Thoracic aorta (tissue), 2 donors: ENCODE measurements at regions not wholly inside any gene's neighbourhood (a gene's known extent, or its start where the extent isn't known, plus 50 kb on each side); places are given as distances from the start of the nearest gene placed in this dataset.

ENCODE experiments used
- ATAC-seq: fragments of 150-250 bp; one replicate; pipeline ENCODE4 v1.8.0; 2017; ENCODE audit warnings: low read depth; ENCODE audit not compliant: insufficient number of reproducible peaks, low FRiP score
- DNase-seq: peaks from one replicate; pipeline ENCODE4 v3.0.0-alpha.2; 2020; ENCODE audit warnings: low spot score
- H3K27ac ChIP-seq, 2 donors: fragments of 200-600 bp; sonication (generic); 1 replicate in 1 of 2; 2 replicates in 1 of 2; pipeline ENCODE4 v1.5.1; 2016; ENCODE audit warnings: mild to moderate bottlenecking in 2 of 2, moderate library complexity in 2 of 2
- H3K27me3 ChIP-seq: fragments of 200-600 bp; sonication (generic); replicated peaks from 2 replicates; pipeline ENCODE4 v1.6.0; 2016; ENCODE audit warnings: mild to moderate bottlenecking; ENCODE audit not compliant: insufficient read depth
- H3K36me3 ChIP-seq: fragments of 200-600 bp; sonication (generic); one replicate; pipeline ENCODE4 v1.5.1; 2016
- H3K4me1 ChIP-seq, 2 donors: fragments of 200-600 bp; sonication (generic); 1 replicate in 1 of 2; 2 replicates in 1 of 2; pipeline versions ENCODE4 v1.5.1 to v1.6.0; 2016; ENCODE audit warnings: low read depth in 2 of 2, mild to moderate bottlenecking in 1 of 2; ENCODE audit not compliant: control insufficient read depth in 1 of 2
- H3K4me3 ChIP-seq: fragments of 200-600 bp; sonication (generic); 2 replicates; pipeline ENCODE4 v1.5.1; 2016; ENCODE audit warnings: mild to moderate bottlenecking
- H3K9me3 ChIP-seq: fragments of 200-600 bp; sonication (generic); 2 replicates; pipeline ENCODE4 v1.5.1; 2016
- TF ChIP-seq, protein P1 (sequence below): fragments of 200-600 bp; sonication (generic); IDR thresholded peaks from one replicate; pipeline ENCODE4 v1.5.1; 2019; ENCODE audit warnings: antibody characterized with exemption

DNA sequence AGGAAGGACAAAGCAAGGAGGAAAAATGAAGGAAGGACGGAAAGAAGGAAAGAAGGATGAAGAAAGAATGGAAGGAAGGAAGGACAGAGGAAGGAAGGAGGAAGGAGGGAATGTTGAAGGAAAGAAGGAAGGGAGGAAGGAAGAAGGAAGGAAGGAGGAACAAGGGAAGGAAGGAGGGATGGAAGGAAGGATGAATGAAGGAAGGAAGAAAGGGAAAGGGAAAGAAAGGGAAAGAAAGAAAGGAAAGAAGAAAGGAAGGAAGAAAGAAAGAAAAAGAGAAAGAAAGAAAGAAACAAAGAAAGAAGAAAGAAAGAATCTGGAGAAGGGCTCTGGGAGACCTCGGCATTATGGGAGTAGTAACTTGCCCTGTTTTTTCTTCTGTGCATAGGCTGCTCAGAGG, 70.8 kb upstream of the SHISA3 start:
- Histone ChIP-seq H3K4me3 (no peak overlapping the region), H3K36me3 (no peaks in the 10 kb centered on the region), H3K27me3 (no peaks in the 10 kb centered on the region), H3K4me1 (no peaks in the 10 kb centered on the region), H3K27ac (no peak overlapping the region), H3K9me3 (no peaks in the 10 kb centered on the region)
- no peak for DNase-seq
- no peak for ATAC-seq
- TF ChIP-seq, protein P1, sequence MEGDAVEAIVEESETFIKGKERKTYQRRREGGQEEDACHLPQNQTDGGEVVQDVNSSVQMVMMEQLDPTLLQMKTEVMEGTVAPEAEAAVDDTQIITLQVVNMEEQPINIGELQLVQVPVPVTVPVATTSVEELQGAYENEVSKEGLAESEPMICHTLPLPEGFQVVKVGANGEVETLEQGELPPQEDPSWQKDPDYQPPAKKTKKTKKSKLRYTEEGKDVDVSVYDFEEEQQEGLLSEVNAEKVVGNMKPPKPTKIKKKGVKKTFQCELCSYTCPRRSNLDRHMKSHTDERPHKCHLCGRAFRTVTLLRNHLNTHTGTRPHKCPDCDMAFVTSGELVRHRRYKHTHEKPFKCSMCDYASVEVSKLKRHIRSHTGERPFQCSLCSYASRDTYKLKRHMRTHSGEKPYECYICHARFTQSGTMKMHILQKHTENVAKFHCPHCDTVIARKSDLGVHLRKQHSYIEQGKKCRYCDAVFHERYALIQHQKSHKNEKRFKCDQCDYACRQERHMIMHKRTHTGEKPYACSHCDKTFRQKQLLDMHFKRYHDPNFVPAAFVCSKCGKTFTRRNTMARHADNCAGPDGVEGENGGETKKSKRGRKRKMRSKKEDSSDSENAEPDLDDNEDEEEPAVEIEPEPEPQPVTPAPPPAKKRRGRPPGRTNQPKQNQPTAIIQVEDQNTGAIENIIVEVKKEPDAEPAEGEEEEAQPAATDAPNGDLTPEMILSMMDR = no peak

DNA sequence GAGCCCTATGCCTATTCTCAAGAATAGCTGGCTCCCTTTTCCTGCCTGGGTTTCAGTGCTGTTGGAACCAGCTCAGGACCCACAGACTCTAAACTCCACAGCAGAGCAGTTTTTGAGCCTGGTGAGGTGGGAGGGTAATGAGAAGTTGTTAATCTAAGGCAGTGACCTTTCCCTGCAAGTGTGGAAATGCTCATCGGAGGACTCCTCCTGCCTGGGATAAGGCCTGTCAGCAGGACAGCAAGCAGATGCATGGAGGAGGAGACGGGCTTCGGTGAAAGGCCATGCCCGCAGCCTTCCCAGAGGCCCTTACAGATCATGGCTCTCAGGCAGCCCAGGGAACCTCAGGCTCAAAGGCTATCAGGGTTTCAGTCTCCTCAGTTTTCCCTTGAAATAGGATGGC, 70.0 kb upstream of the SHISA3 start:
- DNase-seq (no peak), ATAC-seq (no peak)
- TF ChIP-seq, protein P1 = no peak
- Histone ChIP-seq H3K4me3 (no peak overlapping the region), H3K36me3 (no peaks in the 10 kb centered on the region), H3K27me3 (no peaks in the 10 kb centered on the region), H3K9me3 (no peaks in the 10 kb centered on the region), H3K4me1 (no peaks in the 10 kb centered on the region), H3K27ac (no peak overlapping the region)

DNA sequence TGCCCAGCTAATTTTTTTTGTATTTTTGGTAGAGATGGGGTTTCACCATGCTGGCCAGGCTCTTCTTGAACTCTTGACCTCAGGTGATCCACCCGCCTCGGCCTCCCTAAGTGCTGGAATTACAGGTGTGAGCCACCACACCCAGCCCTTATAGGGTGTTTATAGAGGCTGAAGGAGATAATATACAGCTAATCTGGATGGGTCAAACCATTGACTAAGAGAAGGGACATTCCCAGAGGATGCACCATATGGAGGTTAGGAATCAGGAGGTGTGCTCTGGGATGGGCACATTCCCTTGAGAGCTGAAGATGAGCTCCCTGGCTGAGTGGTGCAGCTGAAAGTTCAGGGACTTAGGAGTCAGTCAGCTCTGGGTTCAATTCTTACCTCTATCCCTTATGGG, 68.3 kb upstream of the SHISA3 start:
- no peak for DNase-seq

DNA sequence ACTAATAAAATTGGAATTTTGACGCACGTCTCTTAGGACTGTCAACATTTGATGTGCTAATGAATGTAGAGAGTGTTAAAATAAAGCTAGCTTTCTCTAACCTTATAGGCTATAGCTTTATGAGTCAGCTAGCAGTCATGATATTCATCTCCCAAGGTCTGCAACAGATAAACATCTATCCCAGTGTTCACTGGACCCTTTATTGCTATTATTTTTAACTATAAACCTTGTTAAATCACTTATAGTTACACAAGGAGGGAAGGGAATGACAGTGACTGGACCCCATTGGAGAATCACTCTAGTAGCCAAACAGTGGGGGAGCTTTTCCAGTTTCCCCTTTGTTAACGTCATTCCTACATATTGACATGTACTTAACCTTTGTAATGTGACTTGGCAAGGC, 67.9 kb upstream of the SHISA3 start:
- no peak overlapping the region for H3K4me3 ChIP-seq
- no peak for ATAC-seq
- H3K36me3 ChIP-seq = no peaks in the 10 kb centered on the region
- H3K27me3 ChIP-seq = no peaks in the 10 kb centered on the region
- H3K9me3 ChIP-seq = no peaks in the 10 kb centered on the region
- H3K27ac ChIP-seq = no peak overlapping the region
- no peak for DNase-seq
- TF ChIP-seq, protein P1 = no peak
- no peaks in the 10 kb centered on the region for H3K4me1 ChIP-seq

More for the DNA sequence above, 68.3 kb upstream of the SHISA3 start:
- Histone ChIP-seq H3K4me1 (no peaks in the 10 kb centered on the region), H3K9me3 (no peaks in the 10 kb centered on the region), H3K27me3 (no peaks in the 10 kb centered on the region), H3K4me3 (no peak overlapping the region), H3K36me3 (no peaks in the 10 kb centered on the region), H3K27ac (no peak overlapping the region)
- TF ChIP-seq, protein P1 = no peak
- no peak for ATAC-seq

DNA sequence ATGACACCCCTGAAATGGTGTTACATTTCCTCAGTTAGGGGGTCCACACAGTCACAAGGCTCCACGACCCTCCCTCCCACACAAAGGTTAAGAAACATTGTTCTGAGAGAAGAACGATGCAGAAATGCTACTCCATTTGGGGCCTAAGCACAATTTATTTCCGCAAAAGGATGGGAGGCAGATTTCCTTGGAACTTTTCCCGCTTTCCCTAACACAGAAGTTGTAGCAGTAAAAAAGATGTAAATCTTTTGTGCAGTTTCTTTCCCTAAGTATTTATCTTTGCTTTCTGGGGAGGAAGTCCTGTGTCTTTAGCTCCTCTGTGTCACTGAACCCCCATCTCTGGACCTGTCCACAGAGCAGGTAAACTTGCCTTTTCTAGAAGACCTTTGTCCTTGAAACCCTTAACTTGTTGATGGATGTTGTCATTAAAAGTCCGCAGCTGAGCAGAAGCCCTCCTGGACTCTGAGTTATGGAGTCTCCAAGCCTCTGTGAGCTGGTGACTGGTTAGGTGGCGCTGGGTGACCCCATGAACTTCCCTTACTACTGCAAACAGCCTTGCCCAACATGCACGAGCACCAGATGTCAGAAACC, 67.2 kb upstream of the SHISA3 start:
- Histone ChIP-seq H3K4me3 (no peak overlapping the region), H3K36me3 (no peaks in the 10 kb centered on the region), H3K27me3 (no peaks in the 10 kb centered on the region), H3K4me1 (no peaks in the 10 kb centered on the region), H3K9me3 (no peaks in the 10 kb centered on the region), H3K27ac (no peak overlapping the region)
- ATAC-seq (no peak), DNase-seq (no peak)
- TF ChIP-seq, protein P1 = no peak
